GM20000 (cell line): ENCODE measurements at regions not wholly inside any gene's neighbourhood (a gene's known extent, or its start where the extent isn't known, plus 50 kb on each side); places are given as distances from the start of the nearest gene placed in this dataset.
"Not testable (repeated sequence)": the region's sequence is repeated elsewhere in the genome, so short reads cannot be mapped to it uniquely, and the experiment has no call there.

ENCODE experiments used
- DNase-seq: peaks from one replicate; pipeline ENCODE4 v3.0.0; 2012; ENCODE audit warnings: low spot score
- CTCF ChIP-seq: IDR thresholded peaks from 2 replicates; pipeline ENCODE4 v1.5.1; 2012; ENCODE audit warnings: mild to moderate bottlenecking, control low read depth; ENCODE audit errors: extremely low read depth, missing control alignments

- no peak for DNase-seq
- no peak for TF ChIP-seq CTCF
Measured at GRCh38 chr21:14629461-14629860, 83.3 kb upstream of the SAMSN1 start.

- not testable (repeated sequence) for DNase-seq
Measured at GRCh38 chr21:14623079-14623478, 77.0 kb upstream of the SAMSN1 start.

- TF ChIP-seq CTCF, result no peak
- no peak for DNase-seq
Measured at GRCh38 chr21:14620152-14620551, 74.0 kb upstream of the SAMSN1 start.

GRCh38 chr21:14617871-14618270, 71.8 kb upstream of the SAMSN1 start:
- TF ChIP-seq CTCF, result no peak
- no peak for DNase-seq

- DNase-seq, result no peak
- no peak for TF ChIP-seq CTCF
Measured at GRCh38 chr21:14617040-14617393, 70.9 kb upstream of the SAMSN1 start.

GRCh38 chr21:14616380-14617039, 70.4 kb upstream of the SAMSN1 start:
- no peak for TF ChIP-seq CTCF
- DNase-seq, result no peak

GRCh38 chr21:14615359-14615974, 69.4 kb upstream of the SAMSN1 start:
- no peak for DNase-seq
- TF ChIP-seq CTCF, result no peak

- no peak for TF ChIP-seq CTCF
- DNase-seq, result no peak
Measured at GRCh38 chr21:14614287-14614686, 68.2 kb upstream of the SAMSN1 start.
